Right lobe of liver (tissue), 6 donors: ENCODE measurements at regions not wholly inside any gene's neighbourhood (a gene's known extent, or its start where the extent isn't known, plus 50 kb on each side); places are given as distances from the start of the nearest gene placed in this dataset.

Source experiments
- ATAC-seq, 4 donors: fragments of 200-7000 bp; cut with Tn5 transposase; one replicate each; pipeline ENCODE4 v1.9.1; 2020; ENCODE audit warnings: mild to moderate bottlenecking in 4 of 4, moderate library complexity in 4 of 4
- DNase-seq, 3 donors: peaks; one replicate each; pipeline ENCODE4 v3.0.0-alpha.2; 2020
- H3K27ac ChIP-seq, 3 donors: fragments of 200-600 bp; one replicate each; pipeline ENCODE4 v1.8.0; 2022
- H3K27me3 ChIP-seq, 2 donors: fragments of 200-600 bp; one replicate each; pipeline ENCODE4 v1.8.0; 2022
- H3K36me3 ChIP-seq, 4 donors: fragments of 200-600 bp; sonication (generic) in 1 of 4; one replicate each; pipeline versions ENCODE4 v1.5.1 to v1.8.0; 2017 to 2022; ENCODE audit warnings: control low read depth in 1 of 4
- H3K4me1 ChIP-seq, 4 donors: fragments of 200-600 bp; sonication (generic) in 1 of 4; one replicate each; pipeline versions ENCODE4 v1.5.1 to v1.8.0; 2017 to 2022; ENCODE audit warnings: control low read depth in 1 of 4
- H3K4me3 ChIP-seq, 3 donors: fragments of 200-600 bp; one replicate each; pipeline ENCODE4 v1.8.0; 2022
- H3K9me3 ChIP-seq, 4 donors: fragments of 200-600 bp; sonication (generic) in 1 of 4; one replicate each; pipeline versions ENCODE4 v1.5.1 to v1.8.0; 2017 to 2022; ENCODE audit warnings: control low read depth in 1 of 4
- POLR2A ChIP-seq: fragments of 450-650 bp; IDR thresholded peaks from one replicate; pipeline ENCODE4 v1.6.1; 2017; ENCODE audit warnings: antibody characterized with exemption, mild to moderate bottlenecking
- WGBS: methylation state at CpG from one replicate; pipeline ENCODE4 v1.1.6; 2018; ENCODE audit warnings: low coverage, low lambda C conversion rate; ENCODE audit not compliant: insufficient coverage; ENCODE audit errors: missing lambda C conversion rate; 5-methylcytosine and 5-hydroxymethylcytosine counted together
- intact Hi-C, 2 donors: fragments of 100-400 bp; cut with DNase I; formaldehyde crosslinking; loops; one replicate each; pipeline versions ENCODE4 v1.11.2 to v1.14.1; 2022
- TF ChIP-seq, protein P1 (sequence below), 4 donors: fragments of 200-600 bp in 3 of 4; fragments of 450-650 bp in 1 of 4; IDR thresholded peaks; one replicate each; pipeline versions ENCODE4 v1.5.1 to v1.8.0; 2016 to 2022; ENCODE audit warnings: antibody characterized with exemption in 4 of 4, mild to moderate bottlenecking in 2 of 4
- donor health status: DM: no; HTN: yes; CAD: no.
- donor health status: DM: no; HTN: no; CAD: no.
- donor health status: DM: no; HTN: no; CAD: no.
- donor health status: DM: no; HTN: yes; CAD: no.
- donor health status: DM: no; HTN: yes; CAD: no.

DNA sequence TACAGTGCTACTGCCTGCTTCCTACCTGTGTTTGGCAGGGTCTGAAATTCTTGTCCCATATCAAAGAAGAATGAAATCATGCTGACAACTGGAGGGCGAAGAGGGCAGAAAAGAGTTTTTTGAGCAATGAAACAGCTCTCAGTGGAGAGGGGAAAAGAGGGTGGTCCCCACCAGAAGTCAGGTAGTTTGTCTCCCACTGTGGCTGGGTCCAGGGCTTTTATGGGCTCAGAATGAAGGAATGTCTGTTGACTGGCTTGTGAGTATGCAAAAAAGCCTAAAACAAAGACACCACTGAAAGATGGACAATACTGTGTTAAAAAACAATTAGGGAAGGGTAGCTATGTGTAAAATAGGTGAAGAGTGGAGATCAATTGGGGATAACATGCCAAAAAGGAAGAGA, 115.0 kb downstream of the ADAM29 start:
- WGBS: 33% methylated on average over 1 of the region's 1 CpG
- TF ChIP-seq, protein P1, sequence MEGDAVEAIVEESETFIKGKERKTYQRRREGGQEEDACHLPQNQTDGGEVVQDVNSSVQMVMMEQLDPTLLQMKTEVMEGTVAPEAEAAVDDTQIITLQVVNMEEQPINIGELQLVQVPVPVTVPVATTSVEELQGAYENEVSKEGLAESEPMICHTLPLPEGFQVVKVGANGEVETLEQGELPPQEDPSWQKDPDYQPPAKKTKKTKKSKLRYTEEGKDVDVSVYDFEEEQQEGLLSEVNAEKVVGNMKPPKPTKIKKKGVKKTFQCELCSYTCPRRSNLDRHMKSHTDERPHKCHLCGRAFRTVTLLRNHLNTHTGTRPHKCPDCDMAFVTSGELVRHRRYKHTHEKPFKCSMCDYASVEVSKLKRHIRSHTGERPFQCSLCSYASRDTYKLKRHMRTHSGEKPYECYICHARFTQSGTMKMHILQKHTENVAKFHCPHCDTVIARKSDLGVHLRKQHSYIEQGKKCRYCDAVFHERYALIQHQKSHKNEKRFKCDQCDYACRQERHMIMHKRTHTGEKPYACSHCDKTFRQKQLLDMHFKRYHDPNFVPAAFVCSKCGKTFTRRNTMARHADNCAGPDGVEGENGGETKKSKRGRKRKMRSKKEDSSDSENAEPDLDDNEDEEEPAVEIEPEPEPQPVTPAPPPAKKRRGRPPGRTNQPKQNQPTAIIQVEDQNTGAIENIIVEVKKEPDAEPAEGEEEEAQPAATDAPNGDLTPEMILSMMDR (IDR thresholded peaks at IDR 0.05): no peak
- no peak for TF ChIP-seq POLR2A
- Histone ChIP-seq H3K4me3 (no peak overlapping the region), H3K36me3 (no peaks in the 10 kb centered on the region), H3K27ac (no peak overlapping the region), H3K4me1 (no peaks in the 10 kb centered on the region), H3K27me3 (no peaks in the 10 kb centered on the region), H3K9me3 (no peaks in the 10 kb centered on the region)
- DNase-seq (no peak), ATAC-seq (no peak)
- intact Hi-C loops: no loop called here

DNA sequence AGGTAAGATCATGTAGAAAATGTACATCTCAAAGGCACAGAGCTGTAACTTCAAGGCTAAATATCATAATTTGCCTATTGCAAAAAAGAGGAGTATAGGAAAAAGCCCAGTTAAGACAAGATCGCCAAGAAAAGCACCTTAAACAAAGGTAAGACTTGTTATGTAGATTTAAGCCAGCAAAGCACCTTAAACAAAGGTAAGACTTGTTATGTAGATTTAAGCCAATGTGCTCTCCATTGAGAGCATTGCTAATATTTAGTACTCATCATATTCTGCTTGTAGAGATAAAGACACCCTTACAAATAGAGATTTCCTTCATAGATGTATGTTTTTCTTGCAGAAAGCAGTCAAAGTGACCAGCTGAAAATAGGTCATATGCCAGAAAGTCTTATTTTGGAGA, 115.8 kb downstream of the ADAM29 start:
- Histone ChIP-seq H3K4me3 (no peak overlapping the region), H3K27me3 (no peaks in the 10 kb centered on the region), H3K36me3 (no peaks in the 10 kb centered on the region), H3K9me3 (no peaks in the 10 kb centered on the region), H3K4me1 (no peaks in the 10 kb centered on the region), H3K27ac (no peak overlapping the region)
- no peak for TF ChIP-seq POLR2A
- TF ChIP-seq, protein P1 (IDR thresholded peaks at IDR 0.05): no peak
- no peak for DNase-seq
- 22% methylated on average over 1 of the region's 1 CpG for WGBS
- intact Hi-C loops: no loop called here
- ATAC-seq: no peak

DNA sequence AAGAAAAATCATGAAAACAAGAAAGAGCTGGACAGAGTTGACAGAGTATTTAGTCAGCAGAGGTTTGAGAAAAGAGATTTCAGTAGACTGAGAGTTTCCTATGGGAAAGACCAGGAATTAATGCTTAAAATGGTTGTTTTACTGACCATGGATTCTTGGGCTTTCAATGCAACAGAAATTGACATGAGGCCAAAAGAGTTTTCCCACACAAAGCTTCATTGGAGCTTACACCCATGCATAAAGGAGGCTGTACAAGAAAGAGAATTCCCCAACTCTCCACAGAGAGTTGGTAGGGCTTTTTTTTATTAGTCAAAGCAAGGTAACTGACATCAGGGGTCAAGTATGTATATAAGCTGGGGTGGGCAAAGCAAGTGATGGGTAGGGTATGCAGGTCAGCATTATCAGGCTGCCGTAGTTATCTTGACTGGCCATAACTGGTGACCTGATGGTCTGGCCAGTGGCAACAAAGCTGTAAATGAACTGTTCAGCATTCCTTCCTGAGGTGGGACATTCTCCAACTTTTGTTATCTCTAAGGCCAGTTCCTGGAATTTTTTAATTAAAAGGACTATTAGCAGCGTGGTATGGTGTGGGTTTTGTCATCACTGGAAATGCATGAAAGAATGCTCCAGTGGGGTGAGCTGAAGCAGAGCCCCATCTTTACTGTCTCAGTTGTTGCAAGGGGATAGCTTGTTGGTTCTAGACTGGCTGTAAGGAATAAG, 117.0 kb downstream of the ADAM29 start:
- intact Hi-C loops: no loop called here
- no peaks in the 10 kb centered on the region for H3K4me1 ChIP-seq
- H3K9me3 ChIP-seq: no peaks in the 10 kb centered on the region
- TF ChIP-seq, protein P1 (IDR thresholded peaks at IDR 0.05): no peak
- no peak for TF ChIP-seq POLR2A
- H3K27me3 ChIP-seq: no peaks in the 10 kb centered on the region
- no peak for ATAC-seq
- no peak overlapping the region for H3K4me3 ChIP-seq
- no peaks in the 10 kb centered on the region for H3K36me3 ChIP-seq
- no peak for DNase-seq
- no peak overlapping the region for H3K27ac ChIP-seq
- WGBS: 28% methylated on average over 2 of the region's 2 CpGs

DNA sequence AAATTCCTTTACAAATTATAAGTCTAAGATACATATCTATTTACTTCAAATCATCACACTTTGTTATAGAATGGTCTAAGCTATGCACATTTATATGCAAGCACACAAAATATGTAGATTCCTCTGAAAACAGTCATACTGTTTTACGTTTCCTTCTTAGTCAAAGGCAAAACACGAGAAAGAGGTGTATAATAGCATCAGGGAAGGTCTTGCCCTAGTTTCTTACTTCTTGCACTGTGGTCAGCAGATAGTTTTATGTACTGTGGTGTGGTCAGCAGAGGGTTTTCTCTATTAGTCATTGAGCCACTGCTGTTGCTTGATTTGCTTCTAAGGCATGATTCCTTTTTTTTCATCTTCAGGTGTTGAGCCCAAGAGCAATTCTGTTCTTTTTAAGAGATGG, 117.7 kb downstream of the ADAM29 start:
- Histone ChIP-seq H3K4me1 (no peaks in the 10 kb centered on the region), H3K27me3 (no peaks in the 10 kb centered on the region), H3K36me3 (no peaks in the 10 kb centered on the region), H3K4me3 (no peak overlapping the region), H3K27ac (no peak overlapping the region), H3K9me3 (no peaks in the 10 kb centered on the region)
- DNase-seq (no peak), ATAC-seq (no peak)
- intact Hi-C loops: no loop called here
- TF ChIP-seq, protein P1 (IDR thresholded peaks at IDR 0.05): no peak
- no peak for TF ChIP-seq POLR2A
- WGBS: 32% methylated on average over 2 of the region's 2 CpGs
